AG09319 (cell line): ENCODE measurements at regions not wholly inside any gene's neighbourhood (a gene's known extent, or its start where the extent isn't known, plus 50 kb on each side); places are given as distances from the start of the nearest gene placed in this dataset.

Experiments
- DNase-seq: peaks from one replicate; pipeline ENCODE4 v3.0.0-alpha.2; 2010; ENCODE audit warnings: low read depth; ENCODE audit errors: extremely low read depth
- TF ChIP-seq, protein P1 (sequence below): IDR thresholded peaks from 2 replicates; pipeline ENCODE4 v1.5.1; 2011; ENCODE audit warnings: low read depth, mild to moderate bottlenecking, inconsistent platforms, low read length, moderate library complexity

DNA sequence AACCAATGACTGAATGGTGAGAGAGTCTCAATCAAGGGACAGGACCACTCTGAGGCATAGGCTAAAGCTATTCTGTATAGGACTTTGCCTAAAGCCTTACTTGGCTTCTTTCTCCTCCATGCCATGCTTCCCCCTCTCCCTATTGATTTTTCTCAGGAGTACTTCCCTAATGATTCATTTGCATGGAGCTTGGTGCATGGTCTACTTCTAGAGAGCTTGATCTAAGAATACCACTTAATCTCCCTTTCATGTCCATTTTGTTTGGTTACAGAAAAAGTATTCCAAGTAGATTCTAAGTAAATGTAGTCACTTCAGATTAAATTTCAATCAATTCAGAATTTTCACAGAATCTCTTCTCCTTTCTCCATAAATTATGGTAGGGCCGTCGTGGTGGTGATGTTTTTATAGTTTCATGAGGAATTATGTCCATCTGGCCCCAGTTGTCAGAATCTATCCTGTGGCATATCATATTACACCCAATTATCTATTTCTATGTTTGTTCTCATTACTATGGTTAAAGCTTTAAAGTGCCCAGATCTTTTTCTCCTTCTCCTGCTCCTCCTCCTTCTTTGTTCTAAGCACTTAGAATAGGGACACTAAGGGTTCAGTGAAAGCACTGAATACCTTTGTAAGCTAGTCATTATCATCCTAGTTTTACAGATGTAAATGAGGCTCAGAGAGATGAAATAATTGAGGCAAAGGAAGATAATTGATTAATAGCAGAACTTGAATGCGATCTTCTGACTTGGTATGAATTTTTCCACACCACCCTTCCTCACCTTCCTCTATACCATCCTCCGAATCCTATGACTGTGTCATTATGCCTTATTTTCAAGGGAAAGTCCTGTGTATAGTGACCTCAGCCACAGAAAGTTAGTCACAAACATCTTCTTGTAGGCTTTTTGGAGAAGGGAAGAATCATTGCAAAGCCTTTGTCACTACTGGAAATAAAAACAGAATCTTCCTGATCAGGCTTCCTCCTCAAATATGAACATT, 85.6 kb upstream of the ZRANB2 start:
- no peak for DNase-seq
- TF ChIP-seq, protein P1, sequence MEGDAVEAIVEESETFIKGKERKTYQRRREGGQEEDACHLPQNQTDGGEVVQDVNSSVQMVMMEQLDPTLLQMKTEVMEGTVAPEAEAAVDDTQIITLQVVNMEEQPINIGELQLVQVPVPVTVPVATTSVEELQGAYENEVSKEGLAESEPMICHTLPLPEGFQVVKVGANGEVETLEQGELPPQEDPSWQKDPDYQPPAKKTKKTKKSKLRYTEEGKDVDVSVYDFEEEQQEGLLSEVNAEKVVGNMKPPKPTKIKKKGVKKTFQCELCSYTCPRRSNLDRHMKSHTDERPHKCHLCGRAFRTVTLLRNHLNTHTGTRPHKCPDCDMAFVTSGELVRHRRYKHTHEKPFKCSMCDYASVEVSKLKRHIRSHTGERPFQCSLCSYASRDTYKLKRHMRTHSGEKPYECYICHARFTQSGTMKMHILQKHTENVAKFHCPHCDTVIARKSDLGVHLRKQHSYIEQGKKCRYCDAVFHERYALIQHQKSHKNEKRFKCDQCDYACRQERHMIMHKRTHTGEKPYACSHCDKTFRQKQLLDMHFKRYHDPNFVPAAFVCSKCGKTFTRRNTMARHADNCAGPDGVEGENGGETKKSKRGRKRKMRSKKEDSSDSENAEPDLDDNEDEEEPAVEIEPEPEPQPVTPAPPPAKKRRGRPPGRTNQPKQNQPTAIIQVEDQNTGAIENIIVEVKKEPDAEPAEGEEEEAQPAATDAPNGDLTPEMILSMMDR = no peak

DNA sequence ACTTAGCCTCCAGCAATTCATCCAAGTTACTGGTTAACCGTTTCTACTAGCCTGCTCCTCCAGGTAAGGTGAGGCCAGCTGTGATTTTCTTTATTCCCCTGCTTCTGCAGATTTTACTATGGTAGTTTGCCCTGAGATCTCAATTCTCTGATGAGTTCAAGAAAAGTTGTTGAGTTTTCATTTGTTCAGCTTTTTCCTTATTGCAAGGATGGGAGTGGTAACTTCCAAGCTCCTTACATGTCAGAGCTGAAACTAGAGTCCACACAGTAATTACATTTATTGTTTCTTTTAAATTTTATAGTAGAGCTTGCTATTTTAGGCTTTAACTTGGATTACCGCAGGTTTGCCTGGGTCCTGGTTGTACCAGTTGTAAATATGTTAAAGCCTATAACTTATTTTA, 76.9 kb upstream of the ZRANB2 start:
- TF ChIP-seq, protein P1 = no peak
- DNase-seq = no peak

DNA sequence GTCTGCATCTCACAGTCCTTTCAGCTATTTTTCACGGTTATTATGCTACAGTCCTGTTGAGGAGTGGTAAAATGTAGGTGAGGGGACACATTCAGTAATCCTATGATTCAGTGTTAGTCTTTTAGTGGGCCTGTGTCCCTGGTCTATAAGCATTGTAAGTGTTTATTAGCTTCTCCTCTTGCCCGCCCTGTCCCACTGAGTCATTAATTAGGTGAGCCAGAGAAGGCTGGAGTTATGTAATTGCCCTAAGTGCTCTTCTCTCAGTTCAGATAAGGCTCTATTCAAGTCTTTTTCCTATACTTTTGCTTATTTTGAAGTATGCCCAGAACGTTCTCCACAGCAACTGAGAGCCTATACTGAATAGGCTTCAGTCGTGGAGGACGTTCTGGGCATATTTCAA, 76.3 kb upstream of the ZRANB2 start:
- DNase-seq = no peak
- TF ChIP-seq, protein P1 = no peak

DNA sequence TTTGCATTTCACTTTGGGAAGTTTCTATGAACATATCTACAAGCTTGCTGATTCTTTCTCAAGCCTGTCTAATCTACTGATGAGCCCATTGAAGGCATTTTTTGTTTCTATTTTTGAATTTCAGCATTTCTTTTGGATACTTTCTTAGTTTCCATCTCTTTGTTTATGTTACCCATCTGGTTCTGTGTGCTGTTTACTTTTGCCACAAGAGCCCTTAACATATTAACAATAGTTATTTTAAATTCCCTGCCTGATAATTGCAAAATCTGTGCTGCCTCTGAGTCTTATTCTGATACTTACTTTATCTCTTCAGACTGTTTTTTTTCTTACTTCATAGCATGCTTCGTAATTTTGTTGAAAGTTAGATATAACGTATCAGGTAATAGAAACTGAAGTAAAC, 75.8 kb upstream of the ZRANB2 start:
- TF ChIP-seq, protein P1 = no peak
- no peak for DNase-seq

DNA sequence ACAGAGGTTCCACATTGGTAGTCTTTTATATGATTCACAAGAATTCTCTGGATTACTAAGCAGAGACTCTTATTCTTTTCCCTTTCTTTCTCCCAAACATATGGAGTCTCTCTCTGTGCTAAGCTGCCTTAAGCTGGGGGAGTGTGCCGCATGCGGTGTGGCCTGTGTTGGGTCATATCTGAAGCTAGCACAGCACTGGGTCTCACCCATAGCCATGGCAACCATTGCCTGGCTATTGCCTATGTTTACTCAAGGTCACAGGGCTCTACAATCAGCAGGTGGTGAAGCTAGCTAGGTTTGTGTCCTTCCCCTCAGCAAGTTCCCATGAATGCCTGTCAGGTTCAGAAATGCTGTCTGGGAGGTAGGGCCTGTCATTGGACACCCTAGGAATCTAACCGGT, 73.6 kb upstream of the ZRANB2 start:
- TF ChIP-seq, protein P1 = no peak
- DNase-seq = no peak

DNA sequence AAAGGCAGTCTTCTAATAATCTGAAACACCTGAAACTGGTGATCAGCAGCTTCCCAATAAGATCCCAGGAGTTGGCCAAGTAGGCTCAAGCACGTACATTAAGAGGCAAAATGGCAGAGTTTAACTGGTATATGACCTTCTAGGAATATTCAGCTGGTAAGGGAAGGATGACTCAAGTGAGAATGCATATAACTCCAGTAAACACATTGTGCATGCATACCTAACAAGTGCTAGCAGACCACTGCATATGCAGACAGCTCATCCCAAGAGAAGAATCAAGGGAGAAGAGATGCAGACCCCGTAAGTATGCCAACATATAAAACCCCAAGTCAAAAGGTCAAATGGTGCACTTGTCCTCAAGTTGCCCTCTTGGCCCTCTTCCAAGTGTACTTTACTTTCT, 73.0 kb upstream of the ZRANB2 start:
- TF ChIP-seq, protein P1 = no peak
- no peak for DNase-seq

DNA sequence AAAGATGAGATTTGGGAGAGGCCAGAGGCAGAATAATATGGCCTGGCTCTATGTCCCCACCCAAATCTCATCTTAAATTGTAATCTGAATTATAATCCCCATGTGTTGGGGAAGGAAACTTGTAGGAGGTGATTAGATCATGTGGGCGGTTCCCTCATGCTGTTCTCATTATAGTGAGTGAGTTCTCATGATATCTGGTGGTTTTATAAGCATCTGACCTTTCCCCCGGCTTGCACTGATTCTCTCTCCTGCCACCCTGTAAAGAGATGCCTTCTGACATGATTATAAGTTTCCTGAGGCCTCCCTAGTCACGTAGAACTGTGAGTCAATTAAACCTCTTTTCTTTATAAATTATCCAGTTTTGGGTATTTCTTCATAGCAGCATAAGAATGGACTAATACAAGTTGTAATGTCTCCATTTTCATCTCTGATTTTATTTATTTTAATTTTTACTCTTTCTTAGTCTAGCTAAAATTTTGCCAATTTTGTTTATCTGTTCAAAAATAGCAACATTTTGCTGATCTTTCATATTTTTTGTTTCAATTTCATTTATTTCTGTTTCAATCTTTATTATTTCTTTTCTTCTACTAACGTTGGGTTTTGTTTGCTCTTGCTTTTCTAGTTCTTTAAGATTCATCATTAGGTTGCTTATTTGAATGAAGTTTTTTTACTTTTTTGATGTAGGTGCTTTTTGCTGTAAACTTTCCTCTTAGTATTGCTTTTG, 67.0 kb upstream of the ZRANB2 start:
- DNase-seq = no peak
- TF ChIP-seq, protein P1 = no peak
